ENCODE measurements at regions not wholly inside any gene's neighbourhood (a gene's known extent, or its start where the extent isn't known, plus 50 kb on each side); places are given as distances from the start of the nearest gene placed in this dataset.

- no peak for DNase-seq
These were observed 618.8 kb upstream of the GRM7 start for GRCh38 chr3:6242104-6242503.

GRCh38 chr3:6248528-6248927 is 612.4 kb upstream of the GRM7 start:
- no peaks in the 10 kb centered on the region for H3K9me3 ChIP-seq
- 43 to 90% (median 47%) methylated on average over 2 of the region's 2 CpGs for WGBS, 5 donors
- no peak for DNase-seq
- intact Hi-C loops (cut with DNase I; ENCODE audit: low total_unique reads), result no loop called here
- no peaks in the 10 kb centered on the region for H3K36me3 ChIP-seq
- no peak overlapping the region for H3K27ac ChIP-seq
- TF ChIP-seq POLR2A (IDR thresholded peaks at IDR 0.05) (no peak), POLR2AphosphoS5 (IDR thresholded peaks at IDR 0.05) (no peak), CTCF (IDR thresholded peaks at IDR 0.05 in 8 of 11, conservative IDR thresholded peaks at IDR 0.05 in 3 of 11) (no peak)
- H3K4me3 ChIP-seq, result no peak overlapping the region
- H3K4me1 ChIP-seq, result peaks cover 0 to 25% (median 2%) of the 10 kb centered on the region in 6 donors
- H3K27me3 ChIP-seq (replicated peaks in 1 of 7), result no peaks in the 10 kb centered on the region

More at GRCh38 chr3:6242104-6242503, 618.8 kb upstream of the GRM7 start:
- Histone ChIP-seq H3K4me1 (no peaks in the 10 kb centered on the region), H3K4me3 (no peak overlapping the region), H3K36me3 (no peaks in the 10 kb centered on the region), H3K27ac (no peak overlapping the region), H3K27me3 (replicated peaks in 1 of 7) (no peaks in the 10 kb centered on the region), H3K9me3 (peaks cover 0 to 23% (median 7%) of the 10 kb centered on the region in 8 donors)
- 74 to 86% (median 83%) methylated on average over 4 of the region's 4 CpGs for WGBS, 5 donors
- intact Hi-C loops (cut with DNase I; ENCODE audit: low total_unique reads), result no loop called here
- no peak for TF ChIP-seq CTCF (IDR thresholded peaks at IDR 0.05 in 8 of 11, conservative IDR thresholded peaks at IDR 0.05 in 3 of 11)
- no peak for TF ChIP-seq POLR2A (IDR thresholded peaks at IDR 0.05)
- no peak for TF ChIP-seq POLR2AphosphoS5 (IDR thresholded peaks at IDR 0.05)

GRCh38 chr3:6249679-6250078 is 611.2 kb upstream of the GRM7 start:
- Histone ChIP-seq H3K27ac (peak overlapping the region in 5 of 8 donors; percentile 5 to 54 (median 45)), H3K4me3 (peak overlapping the region in 1 of 8 donors; percentile 16), H3K9me3 (peaks cover 0 to 5% (median 0%) of the 10 kb centered on the region in 8 donors), H3K27me3 (replicated peaks in 1 of 7) (no peaks in the 10 kb centered on the region), H3K4me1 (peaks cover 0 to 25% (median 2%) of the 10 kb centered on the region in 6 donors), H3K36me3 (no peaks in the 10 kb centered on the region)
- intact Hi-C loops (cut with DNase I; ENCODE audit: low total_unique reads), result no loop called here
- TF ChIP-seq POLR2AphosphoS5 (IDR thresholded peaks at IDR 0.05), result no peak
- no peak for TF ChIP-seq POLR2A (IDR thresholded peaks at IDR 0.05)
- no peak for TF ChIP-seq CTCF (IDR thresholded peaks at IDR 0.05 in 8 of 11, conservative IDR thresholded peaks at IDR 0.05 in 3 of 11)
- WGBS, 5 donors, result 28 to 50% (median 41%) methylated on average over 3 of the region's 3 CpGs
- no peak for DNase-seq

GRCh38 chr3:6250167-6250566 is 610.7 kb upstream of the GRM7 start:
- Histone ChIP-seq H3K36me3 (no peaks in the 10 kb centered on the region), H3K27me3 (replicated peaks in 1 of 7) (no peaks in the 10 kb centered on the region), H3K27ac (peak overlapping the region in 4 of 8 donors; percentile 22 to 54 (median 48)), H3K4me3 (peak overlapping the region in 1 of 8 donors; percentile 16), H3K4me1 (peaks cover 0 to 25% (median 2%) of the 10 kb centered on the region in 6 donors), H3K9me3 (peaks cover 0 to 8% (median 0%) of the 10 kb centered on the region in 8 donors)
- no peak for DNase-seq
- TF ChIP-seq POLR2AphosphoS5 (IDR thresholded peaks at IDR 0.05), result no peak
- TF ChIP-seq POLR2A (IDR thresholded peaks at IDR 0.05), result no peak
- no peak for TF ChIP-seq CTCF (IDR thresholded peaks at IDR 0.05 in 8 of 11, conservative IDR thresholded peaks at IDR 0.05 in 3 of 11)
- intact Hi-C loops (cut with DNase I; ENCODE audit: low total_unique reads), result no loop called here

All from spleen (tissue), 11 donors.